ENCODE measurements at regions not wholly inside any gene's neighbourhood (a gene's known extent, or its start where the extent isn't known, plus 50 kb on each side); places are given as distances from the start of the nearest gene placed in this dataset.
"Not testable (repeated sequence)": the region's sequence is repeated elsewhere in the genome, so short reads cannot be mapped to it uniquely, and the experiment has no call there.

DNA sequence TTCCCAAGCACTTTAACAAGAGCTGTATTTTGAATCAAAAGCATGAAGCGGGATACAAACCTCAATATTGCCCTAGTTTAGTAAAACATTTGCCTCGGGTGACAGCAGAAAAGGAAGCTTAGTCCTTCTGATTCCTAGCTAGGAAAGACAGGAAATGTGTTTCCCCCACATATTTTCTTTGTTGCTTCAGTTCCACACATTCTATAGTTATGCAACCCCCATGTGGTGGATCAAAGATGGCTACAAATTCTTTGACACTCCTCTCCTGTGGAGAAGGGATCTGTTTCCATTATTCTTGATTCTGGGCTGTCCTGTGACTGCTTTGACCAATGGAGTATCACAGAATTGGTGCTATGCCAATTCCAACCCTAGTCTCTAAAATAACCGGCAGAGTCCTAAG lies 89.1 kb upstream of the SLC30A5 start:
- no peak for DNase-seq (ENCODE audit: low read depth in 2 of 3, low spot score in 1 of 3)

DNA sequence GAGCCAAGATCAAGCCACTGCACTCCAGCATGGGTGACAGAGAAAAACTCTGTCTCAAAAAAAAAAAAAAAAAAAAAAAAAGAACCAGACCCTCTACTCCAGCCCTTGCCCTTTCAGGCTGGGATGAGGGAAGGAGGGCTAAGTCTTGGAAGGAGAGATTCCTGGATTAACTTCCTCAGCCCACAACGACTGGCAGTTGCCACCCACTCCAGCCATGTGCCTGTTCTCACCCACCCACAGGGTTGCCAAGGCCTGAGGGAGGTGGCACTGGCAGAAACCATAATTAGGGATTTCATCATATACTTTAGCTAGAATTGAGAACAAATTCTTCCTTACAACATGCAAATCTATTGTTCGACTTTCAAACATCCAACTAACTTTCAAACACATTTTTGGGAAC lies 87.8 kb upstream of the SLC30A5 start:
- no peak for DNase-seq (ENCODE audit: low read depth in 2 of 3, low spot score in 1 of 3)

DNA sequence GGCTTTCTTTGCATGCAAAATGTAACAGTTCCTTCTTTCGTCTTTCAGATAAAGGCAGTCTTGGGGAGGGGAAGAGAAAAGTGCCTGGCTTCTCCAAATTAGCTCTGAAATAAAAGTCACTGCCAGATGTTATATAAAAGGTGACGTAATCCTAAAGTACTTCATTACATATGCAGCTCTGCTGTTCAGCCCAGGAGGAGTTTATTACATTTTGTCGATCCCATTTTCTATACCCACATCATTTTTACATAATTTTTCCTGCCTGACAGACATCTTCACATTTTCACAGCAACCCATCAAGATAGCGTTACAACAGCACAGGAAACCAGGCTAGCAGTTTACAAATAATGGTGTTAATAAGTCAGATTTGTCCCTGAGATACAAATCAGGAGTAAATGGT lies 86.7 kb upstream of the SLC30A5 start:
- DNase-seq (ENCODE audit: low read depth in 2 of 3, low spot score in 1 of 3), result no peak

DNA sequence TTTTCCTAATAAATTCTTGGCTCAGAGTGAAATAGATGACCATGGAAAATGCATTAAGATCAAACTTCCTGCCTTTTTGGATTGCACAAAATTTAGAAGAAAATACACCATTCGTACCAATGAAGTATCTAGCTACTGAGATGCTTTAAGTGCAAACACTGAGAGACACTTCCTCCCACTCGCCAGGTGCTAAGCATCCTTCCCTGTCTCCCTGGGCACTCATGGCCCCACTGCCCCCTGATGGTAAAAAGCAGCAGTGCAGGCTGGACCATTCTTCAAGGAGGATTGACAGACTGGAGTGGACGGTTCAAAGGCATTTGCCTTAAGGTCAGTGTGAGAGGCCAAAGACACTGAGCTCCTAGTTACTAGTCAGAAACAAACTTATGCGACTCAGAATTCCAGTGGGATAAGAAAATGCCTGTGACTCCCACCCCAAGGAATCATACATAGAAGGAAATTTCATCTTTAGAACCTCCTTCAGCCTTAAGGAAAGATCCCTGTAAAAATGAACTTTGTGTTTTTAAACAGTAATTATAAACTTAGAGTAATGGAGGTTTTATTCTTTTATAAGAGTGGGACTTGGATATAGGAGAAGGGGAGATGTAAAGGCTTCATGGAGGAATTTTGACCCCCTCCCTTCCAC lies 86.0 kb upstream of the SLC30A5 start:
- peak; percentile 57 to 80 (median 57) for DNase-seq (ENCODE audit: low read depth in 2 of 3, low spot score in 1 of 3)

DNA sequence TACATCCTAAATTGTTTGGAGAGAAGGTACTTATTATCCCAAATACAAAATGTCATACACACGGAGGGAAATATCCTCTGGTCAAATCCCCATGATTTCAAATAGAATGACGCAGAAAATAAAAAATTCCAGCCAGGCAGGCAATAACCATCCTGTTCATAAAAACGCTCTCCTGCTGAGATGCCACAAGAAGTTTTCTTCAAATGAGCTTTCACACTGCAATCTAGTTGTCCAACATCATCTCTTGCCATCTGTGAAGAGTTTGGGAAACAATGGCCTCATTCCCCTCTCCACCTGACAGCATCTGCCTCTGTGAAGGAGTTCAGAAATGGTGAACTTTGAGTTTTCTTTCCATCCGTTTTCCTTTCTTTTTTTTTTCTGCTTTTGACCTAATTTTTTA lies 83.3 kb upstream of the SLC30A5 start:
- DNase-seq (ENCODE audit: low read depth in 2 of 3, low spot score in 1 of 3), result no peak

DNA sequence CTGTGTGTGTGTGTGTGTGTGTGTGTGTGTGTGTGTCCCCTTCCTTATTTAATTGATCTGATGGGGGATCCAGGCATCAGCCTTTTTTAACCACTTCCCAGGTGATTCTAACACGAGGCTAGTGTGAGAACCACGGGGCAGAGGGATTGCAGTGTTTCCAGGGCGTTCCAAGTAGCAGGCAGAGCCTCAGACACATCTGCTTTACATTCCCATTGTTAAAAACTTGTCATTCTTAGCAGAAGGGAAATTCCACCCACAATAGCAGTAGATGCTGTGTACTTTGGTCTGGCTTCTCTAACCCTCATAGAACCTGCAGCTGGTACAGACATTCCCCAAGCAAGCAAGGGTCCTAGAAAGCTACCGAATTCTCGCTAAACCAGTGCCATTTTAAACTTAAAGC lies 81.9 kb upstream of the SLC30A5 start:
- DNase-seq (ENCODE audit: low read depth in 2 of 3, low spot score in 1 of 3), result no peak

DNA sequence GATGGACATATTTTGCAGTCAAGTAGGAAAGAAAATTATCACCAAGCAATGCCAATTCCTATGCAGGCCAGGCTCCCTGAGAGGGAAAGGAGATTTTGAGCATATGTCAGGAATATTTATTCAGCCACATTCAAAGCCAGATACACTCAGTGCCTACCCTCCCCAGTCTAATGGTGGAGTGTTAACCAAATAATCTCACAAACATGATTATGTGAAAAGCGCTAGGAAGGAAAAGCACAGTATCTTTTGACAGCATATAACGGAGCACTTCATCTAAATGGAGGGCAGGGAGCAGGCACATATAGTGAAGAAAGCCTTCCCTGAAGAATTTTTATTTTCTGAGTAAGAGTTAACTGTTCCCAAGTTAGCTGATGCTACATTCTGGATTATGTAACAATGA lies 80.3 kb upstream of the SLC30A5 start:
- DNase-seq (ENCODE audit: low read depth in 2 of 3, low spot score in 1 of 3), result no peak

DNA sequence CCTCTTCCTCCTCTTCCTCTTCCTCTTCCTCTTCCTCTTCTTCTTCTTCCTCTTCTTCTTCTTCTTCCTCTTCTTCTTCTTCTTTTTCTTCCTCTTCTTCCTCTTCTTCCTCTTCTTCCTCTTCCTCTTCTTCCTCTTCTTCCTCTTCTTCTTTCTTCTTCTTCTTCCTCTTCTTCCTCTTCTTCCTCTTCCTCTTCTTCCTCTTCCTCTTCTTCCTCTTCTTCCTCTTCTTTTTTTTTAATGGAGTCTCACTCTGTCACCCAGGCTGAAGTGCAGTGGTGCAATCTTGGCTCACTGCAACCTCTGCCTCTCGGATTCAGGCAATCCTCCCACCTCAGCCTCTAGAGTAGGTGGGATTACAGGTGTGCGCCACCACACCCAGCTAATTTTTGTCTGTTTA lies 79.8 kb upstream of the SLC30A5 start:
- DNase-seq (ENCODE audit: low read depth in 2 of 3, low spot score in 1 of 3), result not testable (repeated sequence)

DNA sequence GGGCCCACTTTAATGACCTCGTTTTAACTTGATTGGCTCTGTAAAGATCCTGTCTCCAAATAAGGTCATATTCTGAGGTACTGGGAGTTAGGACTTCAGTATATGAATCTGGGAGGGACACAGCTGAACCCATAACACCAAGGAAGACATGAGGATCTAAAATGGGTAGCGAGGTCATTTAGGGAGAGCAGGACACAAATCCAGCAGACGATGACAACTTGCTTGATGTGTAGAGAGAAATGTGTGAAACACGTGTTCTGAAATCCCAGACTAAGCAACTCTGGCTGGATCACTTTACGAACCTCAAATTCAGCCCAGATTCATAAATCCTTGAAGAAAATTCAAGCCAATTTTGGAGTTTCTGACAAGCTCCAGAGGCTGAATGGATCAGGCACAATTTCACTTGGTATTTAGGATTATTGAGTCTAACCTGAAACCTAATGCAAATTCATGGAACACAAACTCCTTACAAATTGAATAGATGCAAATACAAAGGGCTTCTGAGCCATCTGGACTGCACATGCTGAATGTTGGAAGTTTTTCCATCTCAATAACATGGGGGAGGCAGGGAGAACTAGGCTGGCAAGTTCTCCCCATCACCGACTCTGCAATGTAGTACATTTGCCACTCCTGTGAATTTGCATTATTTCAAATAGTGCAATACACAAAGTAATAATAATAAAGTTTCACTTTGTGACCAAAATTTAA lies 74.0 kb upstream of the SLC30A5 start:
- no peak for DNase-seq (ENCODE audit: low read depth in 2 of 3, low spot score in 1 of 3)

DNA sequence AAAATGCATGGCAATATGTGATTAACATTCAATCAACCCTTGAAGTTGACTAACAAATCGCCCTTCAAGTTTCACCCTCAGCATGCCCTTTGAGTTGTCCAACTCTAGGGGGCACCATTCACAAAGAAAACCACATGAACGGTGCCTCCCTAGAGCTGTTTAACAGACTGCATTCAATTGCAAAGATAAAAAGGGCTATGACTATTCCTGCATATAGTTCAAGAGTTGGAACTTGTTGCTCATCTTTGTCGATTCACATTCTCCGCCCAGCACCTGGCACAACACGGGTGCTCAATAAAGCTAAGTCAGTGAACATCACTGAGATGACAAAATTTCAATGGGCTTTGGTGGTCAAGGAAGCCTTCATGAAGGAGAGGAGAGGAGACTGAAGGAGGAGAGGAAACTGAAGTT lies 69.6 kb upstream of the SLC30A5 start:
- peak in 1 of 3 donors; percentile 25 for DNase-seq (ENCODE audit: low read depth in 2 of 3, low spot score in 1 of 3)

DNA sequence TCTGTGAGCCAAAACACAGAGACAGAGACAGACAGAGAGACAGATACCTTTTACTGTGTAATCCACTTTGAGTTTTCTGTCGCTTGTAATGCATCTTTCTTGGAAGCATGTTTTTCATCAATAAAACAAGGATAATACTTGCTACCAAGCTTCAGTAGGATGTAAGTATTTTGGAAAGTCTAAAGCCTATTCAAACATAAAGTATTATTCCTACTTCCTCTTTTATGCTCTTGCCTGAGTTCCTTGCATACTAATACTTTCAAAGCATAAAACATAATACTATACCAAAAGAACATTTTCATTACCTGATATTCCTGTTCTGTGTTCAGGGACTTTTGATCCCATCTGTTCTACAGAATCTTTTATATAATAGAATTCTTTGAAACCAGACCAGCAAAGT lies 64.5 kb upstream of the SLC30A5 start:
- no peak for DNase-seq (ENCODE audit: low read depth in 2 of 3, low spot score in 1 of 3)

DNA sequence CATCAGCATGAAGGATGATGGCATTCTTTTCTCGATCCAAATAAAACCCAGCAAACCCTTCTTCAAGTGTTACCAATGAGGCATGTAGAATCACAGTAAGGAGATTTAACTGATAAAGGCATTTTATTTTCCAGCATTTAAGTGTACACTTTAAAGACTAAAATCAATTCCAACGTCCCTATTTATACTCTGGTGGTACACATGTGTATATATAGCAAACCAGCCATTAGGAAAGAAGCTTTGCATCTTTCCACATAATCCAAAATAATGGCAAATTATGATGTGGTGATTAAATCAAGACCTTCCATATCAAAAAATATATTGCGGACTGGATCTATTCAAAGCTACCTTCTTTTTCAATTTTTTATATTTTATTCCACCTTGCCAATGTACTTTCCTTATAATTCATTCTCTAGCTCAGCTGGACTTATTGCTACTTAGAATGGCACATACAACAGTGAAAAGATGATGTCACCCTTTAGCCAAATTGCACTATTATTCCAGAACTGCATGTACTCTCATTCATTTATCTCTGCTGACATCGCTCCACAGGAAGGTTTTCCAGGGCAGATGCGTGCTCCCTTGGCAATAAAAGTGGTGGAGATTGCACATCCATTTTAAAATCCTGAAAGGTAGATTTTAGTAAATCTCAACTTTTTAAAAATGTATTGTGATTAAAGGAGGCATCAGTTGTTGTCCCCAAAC lies 63.3 kb upstream of the SLC30A5 start:
- DNase-seq (ENCODE audit: low read depth in 2 of 3, low spot score in 1 of 3), result no peak

DNA sequence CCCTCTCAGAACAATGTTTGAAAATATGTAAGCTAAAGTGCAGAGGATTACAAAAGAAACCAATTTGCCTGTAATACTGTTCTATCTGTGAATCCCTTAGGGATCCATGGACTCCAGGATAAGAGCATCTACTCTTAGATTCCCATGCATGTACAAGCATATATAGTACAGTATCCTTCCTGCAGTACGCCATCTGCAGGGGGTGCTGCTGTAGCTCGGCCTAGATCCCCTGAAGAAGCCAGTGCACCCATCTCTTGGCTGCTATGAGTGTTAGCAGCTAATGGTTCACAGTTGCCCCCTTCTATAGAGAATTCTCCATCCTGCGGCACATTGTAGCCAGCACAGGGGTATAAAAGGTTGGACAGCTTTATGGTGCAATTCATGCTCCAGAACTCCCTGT lies 61.8 kb upstream of the SLC30A5 start:
- no peak for DNase-seq (ENCODE audit: low read depth in 2 of 3, low spot score in 1 of 3)

DNA sequence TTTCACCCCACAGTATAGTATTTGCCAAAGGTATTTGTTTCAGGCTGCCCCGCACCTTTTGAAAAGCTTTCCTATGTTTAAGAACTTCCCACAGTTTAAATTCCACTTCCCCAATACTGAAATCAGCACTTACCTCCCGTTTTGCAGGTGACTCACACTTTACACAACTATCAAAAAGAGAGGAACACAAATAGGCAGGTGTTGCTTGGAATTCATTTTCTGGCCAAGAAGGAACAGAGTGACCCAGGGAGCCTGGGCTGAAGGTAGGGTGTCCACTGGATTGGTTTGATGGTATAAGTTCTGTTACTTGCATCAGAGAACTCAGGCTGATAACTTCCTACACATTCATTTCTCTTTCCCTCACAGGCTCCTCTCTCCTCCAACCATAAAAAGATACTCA lies 60.1 kb upstream of the SLC30A5 start:
- DNase-seq (ENCODE audit: low read depth in 2 of 3, low spot score in 1 of 3), result no peak

DNA sequence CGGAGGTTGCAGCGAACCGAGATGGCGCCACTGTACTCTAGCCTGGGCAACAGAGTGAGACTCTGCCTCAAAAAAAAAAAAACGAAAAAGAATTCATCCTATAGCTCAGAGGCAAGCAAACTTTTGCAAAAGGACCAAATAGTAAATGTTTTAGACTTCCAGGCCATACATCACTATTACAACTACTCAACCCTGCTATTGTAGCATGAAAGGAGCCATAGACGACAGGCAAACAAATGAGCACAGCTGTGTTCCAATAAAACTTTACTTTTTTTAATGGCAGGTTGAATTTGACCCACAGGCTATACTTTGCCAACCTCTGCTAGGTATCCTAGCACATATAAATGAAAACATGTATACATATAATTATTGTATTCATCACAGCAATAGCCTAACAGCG lies 58.9 kb upstream of the SLC30A5 start:
- no peak for DNase-seq (ENCODE audit: low read depth in 2 of 3, low spot score in 1 of 3)

DNA sequence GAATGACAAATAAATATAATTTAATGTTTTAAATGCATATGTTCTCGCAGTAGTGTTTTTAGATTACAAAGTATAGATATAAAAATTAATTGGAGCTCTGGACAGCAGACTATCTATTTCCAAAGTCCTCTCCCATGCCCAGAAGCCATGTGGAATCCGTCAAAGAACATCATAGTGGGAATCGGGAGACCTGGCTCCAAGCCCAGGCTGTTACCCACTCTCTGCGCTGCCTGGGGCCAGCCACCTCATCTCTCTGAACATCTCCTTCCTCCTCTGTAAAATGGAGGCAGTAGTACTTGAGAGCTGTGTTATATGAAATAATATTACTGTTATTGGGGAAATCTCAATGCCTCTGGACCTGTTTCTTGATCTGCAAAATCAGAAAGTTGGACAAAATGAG lies 58.1 kb upstream of the SLC30A5 start:
- no peak for DNase-seq (ENCODE audit: low read depth in 2 of 3, low spot score in 1 of 3)

DNA sequence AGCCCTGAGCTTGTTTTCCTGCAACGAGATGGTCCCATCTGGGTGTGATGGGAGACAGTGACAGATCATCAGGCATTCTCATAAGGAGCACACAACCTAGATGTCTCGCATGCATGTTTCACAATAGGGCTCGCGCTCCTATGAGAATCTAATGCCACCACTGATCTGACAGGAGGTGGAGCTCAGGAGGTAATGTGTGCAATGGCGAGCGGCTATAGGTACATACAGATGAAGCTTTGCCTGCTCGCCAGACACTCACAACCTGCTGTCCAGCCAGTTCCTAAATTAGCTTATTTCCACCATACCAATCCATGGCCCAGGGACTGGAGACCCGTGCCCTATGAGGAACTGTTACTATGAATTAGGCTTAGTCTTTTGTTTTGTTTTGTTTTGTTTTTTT lies 55.3 kb upstream of the SLC30A5 start:
- DNase-seq (ENCODE audit: low read depth in 2 of 3, low spot score in 1 of 3), result no peak

DNA sequence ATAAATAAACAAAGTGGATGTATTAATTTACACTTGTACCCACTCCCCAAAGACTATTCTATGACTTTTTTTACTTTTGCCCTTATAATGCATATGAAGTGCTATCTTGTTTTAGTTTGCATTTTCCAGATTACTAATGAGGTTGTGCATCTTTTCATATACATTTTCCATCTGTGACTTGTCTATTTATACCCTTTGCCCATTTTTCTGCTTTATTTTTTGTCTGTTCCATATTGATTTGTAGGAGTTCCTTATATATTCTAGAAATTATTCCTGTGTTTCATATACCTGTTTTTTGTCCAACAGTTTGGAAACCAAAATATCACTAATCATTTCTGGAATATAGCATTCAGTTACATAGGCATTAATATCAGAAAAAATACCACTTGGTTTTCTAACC lies 54.0 kb upstream of the SLC30A5 start:
- no peak for DNase-seq (ENCODE audit: low read depth in 2 of 3, low spot score in 1 of 3)

DNA sequence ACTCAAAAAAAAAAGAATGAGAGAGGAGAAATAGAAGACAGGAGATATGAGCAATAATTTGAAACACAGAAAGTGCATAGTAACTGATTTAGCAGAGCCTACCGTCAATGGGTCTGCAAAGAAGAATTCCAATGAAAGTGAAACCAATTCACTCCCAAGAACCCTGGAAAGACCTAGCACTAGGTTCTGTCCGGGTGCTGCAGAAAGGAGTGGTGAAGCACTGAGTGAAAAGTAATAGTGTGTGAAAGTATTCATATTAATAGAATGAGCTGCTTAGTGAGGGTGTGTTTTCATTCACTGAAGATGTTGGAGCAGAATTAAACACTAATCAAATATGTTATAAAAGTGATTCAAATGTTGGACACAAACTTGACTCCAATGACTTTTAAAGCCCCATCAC lies 51.3 kb upstream of the SLC30A5 start:
- DNase-seq (ENCODE audit: low read depth in 2 of 3, low spot score in 1 of 3), result no peak

DNA sequence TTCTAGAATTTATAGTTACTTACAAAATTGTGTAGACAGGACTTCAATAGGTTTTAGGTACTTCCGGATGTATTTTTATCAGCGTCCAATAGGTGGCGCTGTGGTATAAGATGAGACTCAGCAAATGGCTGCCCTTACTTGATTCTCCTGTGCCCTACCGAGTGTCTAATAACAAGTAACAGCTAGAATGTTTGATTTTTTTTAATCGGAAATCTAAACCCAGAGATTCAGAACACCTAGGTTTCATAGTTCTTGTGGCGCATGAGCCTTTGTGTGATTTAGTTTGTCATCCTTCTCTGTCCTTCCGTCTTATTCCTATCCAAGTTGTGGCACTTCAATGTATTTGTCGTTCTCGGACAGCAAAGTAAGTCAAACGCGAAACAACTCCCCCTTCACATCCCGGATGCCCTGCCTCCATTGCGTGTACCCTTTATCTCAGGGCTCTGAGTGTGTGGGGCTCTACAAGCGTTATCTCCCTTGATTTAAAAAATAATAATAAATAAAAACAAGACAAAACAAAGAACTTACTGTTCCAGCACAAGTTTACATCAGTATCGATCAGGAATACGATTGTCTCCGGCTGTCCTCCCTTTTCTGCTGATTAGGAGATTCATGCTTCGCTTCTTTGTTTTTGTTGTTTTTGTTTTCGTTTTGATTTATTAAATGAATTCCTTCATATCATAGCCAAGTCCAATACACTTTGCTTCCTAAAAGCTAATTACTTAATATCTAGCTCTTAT lies 50.7 kb upstream of the SLC30A5 start:
- DNase-seq (ENCODE audit: low read depth in 2 of 3, low spot score in 1 of 3), result peak; percentile 49 to 87 (median 55)

DNA sequence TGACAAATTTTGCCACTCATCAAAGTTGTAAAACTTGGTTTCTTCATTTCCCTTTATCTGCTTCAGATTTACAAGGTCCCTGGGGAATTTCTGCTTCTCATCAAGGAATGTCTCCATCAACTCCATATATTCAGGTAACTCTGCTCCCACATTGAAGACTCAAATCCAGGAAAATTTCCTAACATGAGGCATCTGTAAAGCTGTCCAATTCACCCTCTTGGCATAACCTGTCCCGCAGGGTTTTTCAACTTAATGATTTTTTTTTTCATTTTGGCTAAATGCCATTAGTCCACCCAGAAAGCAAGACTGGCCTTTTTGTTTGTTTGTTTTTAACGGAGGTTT lies 50.2 kb upstream of the SLC30A5 start:
- no peak for DNase-seq (ENCODE audit: low read depth in 2 of 3, low spot score in 1 of 3)

Data from stimulated activated CD4-positive, alpha-beta T cell treated with anti-CD3 and anti-CD28 coated beads, Interleukin-12 subunit alpha, Interleukin-12 subunit beta, amount 100 ng/mL, for 48 hours (primary cell).